Testis (tissue), 2 donors: ENCODE measurements at regions not wholly inside any gene's neighbourhood (a gene's known extent, or its start where the extent isn't known, plus 50 kb on each side); places are given as distances from the start of the nearest gene placed in this dataset.

Experiments used
- DNase-seq: peaks from one replicate; pipeline ENCODE4 v3.0.0-alpha.2; 2019
- H3K27ac ChIP-seq, 2 donors: fragments of 200-600 bp; sonication (generic); one replicate each; pipeline ENCODE4 v1.5.1; 2019
- H3K27me3 ChIP-seq: fragments of 200-600 bp; sonication (generic); one replicate; pipeline ENCODE4 v1.5.1; 2019
- H3K36me3 ChIP-seq: fragments of 200-600 bp; sonication (generic); one replicate; pipeline ENCODE4 v1.5.1; 2017; ENCODE audit warnings: low read depth; ENCODE audit errors: missing control alignments
- H3K4me1 ChIP-seq: fragments of 200-600 bp; sonication (generic); one replicate; pipeline ENCODE4 v1.5.1; 2019
- H3K4me3 ChIP-seq, 2 donors: fragments of 200-600 bp; sonication (generic); one replicate each; pipeline ENCODE4 v1.5.1; 2017 to 2019
- H3K9me3 ChIP-seq: fragments of 200-600 bp; sonication (generic); one replicate; pipeline ENCODE4 v1.5.1; 2017
- POLR2A ChIP-seq: fragments of 450-650 bp; IDR thresholded peaks from one replicate; pipeline ENCODE4 v1.6.1; 2017; ENCODE audit warnings: antibody characterized with exemption, mild to moderate bottlenecking, moderate library complexity
- WGBS, 2 donors: methylation state at CpG; one replicate each; pipeline ENCODE4 v1.1.5; 2018; 5-methylcytosine and 5-hydroxymethylcytosine counted together
- intact Hi-C: fragments of 100-400 bp; cut with DNase I; formaldehyde crosslinking; loops from one replicate; pipeline ENCODE4 v1.15.1; 2023; ENCODE audit warnings: low total_unique reads
- TF ChIP-seq, protein P1 (sequence below), 3 experiments: fragments of 450-650 bp in 2 of 3; fragments of 200-600 bp in 1 of 3; sonication (generic) in 1 of 3; IDR thresholded peaks; one replicate each; pipeline ENCODE4 v1.5.1; 2016 to 2019; ENCODE audit warnings: antibody characterized with exemption in 3 of 3, mild to moderate bottlenecking in 2 of 3, moderate library complexity in 1 of 3

DNA sequence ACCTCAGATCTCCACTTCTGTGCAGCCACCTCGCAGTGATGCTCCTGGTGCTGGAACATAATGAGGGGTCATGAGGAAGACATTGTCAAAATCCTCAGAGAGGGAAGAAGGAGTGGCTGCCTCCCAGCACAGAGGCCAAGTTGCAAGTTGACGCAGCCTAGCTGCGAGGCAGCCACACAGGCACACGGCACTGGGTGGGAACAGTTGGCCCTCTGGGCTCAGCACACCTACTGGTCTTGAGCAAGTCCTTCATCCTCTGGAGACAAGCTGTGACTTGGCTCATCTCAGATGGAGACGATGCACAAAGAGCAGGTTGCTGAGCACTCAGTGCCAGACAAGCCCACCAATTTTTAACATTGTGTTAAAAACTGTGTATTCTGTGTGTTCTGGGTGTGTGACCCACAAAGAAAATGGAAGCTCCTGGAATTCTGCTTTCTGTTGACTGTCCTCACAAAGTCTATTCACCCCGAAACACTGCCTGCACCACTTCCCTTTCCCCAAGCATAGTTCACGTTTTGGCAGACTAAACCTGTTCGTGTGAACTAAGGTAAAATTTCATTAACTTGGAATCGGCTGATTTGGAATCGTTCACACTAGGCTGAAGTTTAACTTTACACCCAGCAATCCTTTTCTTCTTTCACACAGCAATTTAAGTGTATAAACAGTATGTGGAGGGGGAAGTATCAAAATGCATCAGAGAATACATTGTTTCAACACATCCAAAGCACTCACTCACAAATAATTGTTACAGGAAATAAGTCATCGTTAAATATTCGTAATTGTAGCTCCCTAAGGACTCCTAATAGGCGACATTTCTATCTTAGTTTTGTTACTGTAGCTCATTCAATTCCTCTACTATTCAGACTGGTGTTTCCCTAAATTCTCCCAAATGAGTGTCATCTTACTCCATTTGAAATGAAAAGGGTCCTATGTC lies 266.6 kb upstream of the ID2 start:
- Histone ChIP-seq H3K4me1 (no peaks in the 10 kb centered on the region), H3K9me3 (no peaks in the 10 kb centered on the region), H3K27ac (no peak overlapping the region), H3K36me3 (no peaks in the 10 kb centered on the region), H3K27me3 (no peaks in the 10 kb centered on the region), H3K4me3 (no peak overlapping the region)
- intact Hi-C loops = no loop called here
- 70 to 77% methylated on average over 13 of the region's 13 CpGs for WGBS, 2 donors
- DNase-seq = no peak
- TF ChIP-seq POLR2A = no peak
- TF ChIP-seq, protein P1, sequence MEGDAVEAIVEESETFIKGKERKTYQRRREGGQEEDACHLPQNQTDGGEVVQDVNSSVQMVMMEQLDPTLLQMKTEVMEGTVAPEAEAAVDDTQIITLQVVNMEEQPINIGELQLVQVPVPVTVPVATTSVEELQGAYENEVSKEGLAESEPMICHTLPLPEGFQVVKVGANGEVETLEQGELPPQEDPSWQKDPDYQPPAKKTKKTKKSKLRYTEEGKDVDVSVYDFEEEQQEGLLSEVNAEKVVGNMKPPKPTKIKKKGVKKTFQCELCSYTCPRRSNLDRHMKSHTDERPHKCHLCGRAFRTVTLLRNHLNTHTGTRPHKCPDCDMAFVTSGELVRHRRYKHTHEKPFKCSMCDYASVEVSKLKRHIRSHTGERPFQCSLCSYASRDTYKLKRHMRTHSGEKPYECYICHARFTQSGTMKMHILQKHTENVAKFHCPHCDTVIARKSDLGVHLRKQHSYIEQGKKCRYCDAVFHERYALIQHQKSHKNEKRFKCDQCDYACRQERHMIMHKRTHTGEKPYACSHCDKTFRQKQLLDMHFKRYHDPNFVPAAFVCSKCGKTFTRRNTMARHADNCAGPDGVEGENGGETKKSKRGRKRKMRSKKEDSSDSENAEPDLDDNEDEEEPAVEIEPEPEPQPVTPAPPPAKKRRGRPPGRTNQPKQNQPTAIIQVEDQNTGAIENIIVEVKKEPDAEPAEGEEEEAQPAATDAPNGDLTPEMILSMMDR (IDR thresholded peaks at IDR 0.05) = no peak

DNA sequence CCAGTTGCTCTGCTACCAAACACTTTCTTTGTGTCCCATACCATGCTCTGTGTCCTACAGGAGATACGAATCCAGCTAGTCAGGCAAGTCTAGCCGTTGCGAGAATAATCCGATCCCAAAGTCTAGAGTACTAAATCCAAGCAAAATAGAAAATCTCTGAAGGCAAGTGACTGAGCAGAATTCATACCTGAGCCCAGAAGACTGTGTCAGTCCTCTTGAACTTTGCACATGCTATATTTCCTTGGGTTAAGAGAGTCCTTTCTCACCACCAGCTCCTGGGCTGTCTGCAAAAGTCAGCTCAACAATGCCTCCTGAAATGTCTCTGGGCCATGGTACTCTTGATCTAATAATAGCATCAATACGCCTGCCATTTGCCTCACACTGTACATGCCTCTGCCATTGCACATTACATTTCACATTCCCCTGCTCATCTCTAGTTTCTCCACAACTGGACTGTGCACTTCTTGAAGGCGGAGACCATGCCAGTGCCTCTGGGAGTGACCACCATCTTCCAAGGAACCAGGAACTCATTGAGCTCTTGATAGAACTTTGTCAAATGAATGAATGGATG lies 265.8 kb upstream of the ID2 start:
- Histone ChIP-seq H3K36me3 (no peaks in the 10 kb centered on the region), H3K27me3 (no peaks in the 10 kb centered on the region), H3K27ac (no peak overlapping the region), H3K4me1 (no peaks in the 10 kb centered on the region), H3K4me3 (no peak overlapping the region), H3K9me3 (no peaks in the 10 kb centered on the region)
- DNase-seq = no peak
- intact Hi-C loops = no loop called here
- TF ChIP-seq, protein P1 (IDR thresholded peaks at IDR 0.05) = no peak
- no peak for TF ChIP-seq POLR2A
- WGBS, 2 donors = 91 to 96% methylated on average over 6 of the region's 6 CpGs

DNA sequence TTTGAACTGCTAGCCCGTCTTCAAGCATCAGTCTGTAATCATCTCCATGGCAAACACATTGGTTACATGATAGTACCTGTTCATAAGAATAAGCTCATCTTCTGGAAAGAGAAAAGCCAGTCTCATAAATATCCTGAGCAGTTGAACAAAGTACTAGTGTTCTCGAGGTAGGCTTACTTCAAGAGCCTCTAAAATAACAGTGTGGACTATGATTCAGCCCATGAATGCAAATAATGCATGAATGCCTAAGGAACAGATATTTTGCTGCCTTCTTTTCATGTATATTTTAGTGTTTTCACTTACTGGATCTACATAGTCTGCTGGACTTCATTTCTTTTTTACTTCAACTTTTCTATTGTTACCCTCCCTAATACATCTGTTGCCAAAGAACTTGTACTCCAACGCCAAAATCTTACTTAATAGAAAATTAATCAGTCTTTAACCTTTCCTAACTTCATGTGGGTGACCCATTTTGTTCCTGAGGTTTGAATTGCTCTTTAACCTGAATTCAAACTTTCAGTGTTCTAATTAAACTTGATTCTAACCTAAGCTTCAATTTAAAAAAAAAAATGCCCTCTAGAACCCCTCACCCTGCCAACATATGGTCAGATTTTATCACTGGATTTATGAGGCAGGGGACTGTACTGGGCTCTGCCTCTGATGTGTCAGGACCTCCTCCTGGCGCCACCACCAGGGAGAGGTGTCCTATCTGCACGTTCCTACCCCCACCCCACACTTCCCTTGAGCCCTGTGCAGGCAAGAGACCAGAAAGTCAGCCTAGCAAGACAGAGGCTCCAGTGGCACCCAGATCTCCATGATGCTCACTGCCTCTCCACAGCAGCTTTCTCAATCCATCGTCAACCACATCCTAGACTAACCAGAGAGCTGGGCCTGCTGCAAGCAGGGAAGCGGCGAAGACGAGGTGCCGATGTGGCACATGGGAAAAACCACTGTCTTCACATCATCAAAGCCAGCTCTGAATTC lies 264.7 kb upstream of the ID2 start:
- DNase-seq = no peak
- Histone ChIP-seq H3K27me3 (no peaks in the 10 kb centered on the region), H3K4me1 (no peaks in the 10 kb centered on the region), H3K36me3 (no peaks in the 10 kb centered on the region), H3K9me3 (no peaks in the 10 kb centered on the region), H3K4me3 (no peak overlapping the region), H3K27ac (no peak overlapping the region)
- intact Hi-C loops = no loop called here
- 76 to 77% methylated on average over 10 of the region's 10 CpGs for WGBS, 2 donors
- TF ChIP-seq, protein P1 (IDR thresholded peaks at IDR 0.05) = no peak
- no peak for TF ChIP-seq POLR2A

DNA sequence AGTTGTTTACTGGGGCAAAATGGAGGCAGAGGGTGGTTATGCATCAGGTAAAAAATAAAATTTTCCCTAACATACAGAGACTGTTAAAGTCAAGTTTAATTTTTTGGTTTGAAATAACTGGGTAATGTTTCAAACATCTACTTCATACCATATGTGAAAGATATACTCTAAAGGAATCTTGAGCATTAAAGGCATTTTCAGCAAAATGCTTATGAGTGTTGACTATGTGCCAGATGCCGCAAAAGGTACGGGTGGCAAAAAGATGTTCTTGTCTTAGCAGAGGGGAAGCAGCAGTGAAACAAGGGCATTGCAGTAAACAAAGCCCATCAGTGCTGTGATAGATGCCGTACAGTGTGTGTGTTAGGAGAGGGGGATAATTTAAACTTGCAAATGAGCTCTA lies 263.1 kb upstream of the ID2 start:
- Histone ChIP-seq H3K27me3 (no peaks in the 10 kb centered on the region), H3K9me3 (no peaks in the 10 kb centered on the region), H3K4me3 (no peak overlapping the region), H3K36me3 (no peaks in the 10 kb centered on the region), H3K27ac (no peak overlapping the region), H3K4me1 (no peaks in the 10 kb centered on the region)
- no peak for TF ChIP-seq POLR2A
- TF ChIP-seq, protein P1 (IDR thresholded peaks at IDR 0.05) = no peak
- no peak for DNase-seq
- intact Hi-C loops = no loop called here
- 90 to 91% methylated on average over 3 of the region's 3 CpGs for WGBS, 2 donors
